Pancreas (tissue), 10 donors: ENCODE measurements at regions not wholly inside any gene's neighbourhood (a gene's known extent, or its start where the extent isn't known, plus 50 kb on each side); places are given as distances from the start of the nearest gene placed in this dataset.
A peak's percentile ranks its signal among the peaks of the same experiment; 100 is the strongest.

Experiments
- ATAC-seq, 4 donors: fragments of 200-7000 bp; cut with Tn5 transposase; one replicate each; pipeline versions ENCODE4 v1.8.0 to v1.9.1; 2020; ENCODE audit warnings: mild to moderate bottlenecking in 4 of 4, moderate library complexity in 4 of 4
- DNase-seq, 6 donors: peaks; one replicate each; pipeline ENCODE4 v3.0.0-alpha.2; 2020
- FAIRE-seq: peaks from 2 replicates; lab custom pipeline; 2012; peaks lifted over from hg19 to GRCh38; lab: Jason Lieb, UNC
- H3K27ac ChIP-seq, 4 donors: fragments of 200-600 bp; sonication (generic); 1 replicate in 3 of 4; 2 replicates in 1 of 4; pipeline versions ENCODE4 v1.5.0 to v1.8.0; 2020
- H3K27me3 ChIP-seq, 4 donors: fragments of 200-600 bp; one replicate each; pipeline ENCODE4 v1.8.0; 2021
- H3K36me3 ChIP-seq, 3 donors: fragments of 200-600 bp; sonication (generic) in 1 of 3; one replicate each; pipeline versions ENCODE4 v1.5.0 to v1.8.0; 2020 to 2021
- H3K4me1 ChIP-seq, 3 donors: fragments of 200-600 bp; one replicate each; pipeline ENCODE4 v1.8.0; 2021
- H3K4me3 ChIP-seq, 4 donors: fragments of 200-600 bp; sonication (generic) in 2 of 4; one replicate each; pipeline versions ENCODE4 v1.5.0 to v1.8.0; 2020 to 2021
- H3K9me3 ChIP-seq, 4 donors: fragments of 200-600 bp; one replicate each; pipeline ENCODE4 v1.8.0; 2021
- WGBS, 2 donors: extraction: QIAGEN DNeasy Blood & Tissue Kit; methylation state at CpG; one replicate each; pipeline ENCODE4 v1.1.7; 2013; 5-methylcytosine and 5-hydroxymethylcytosine counted together
- intact Hi-C, 3 donors: fragments of 100-400 bp; cut with DNase I; formaldehyde crosslinking; loops; one replicate each; pipeline versions ENCODE4 v1.11.1 to v1.14.2; 2022
- TF ChIP-seq, protein P1 (sequence below), 4 donors: fragments of 200-600 bp; sonication (generic) in 3 of 4; IDR thresholded peaks; one replicate each; pipeline versions ENCODE4 v1.5.0 to v1.8.0; 2021; ENCODE audit warnings: antibody characterized with exemption in 4 of 4
- donor health status: healthy with polysubstance abuse.
- donor health status: DM: no; HTN: no; CAD: no; lungs with moderate emphysema.
- donor health status: DM: no; HTN: no; CAD: no.
- donor health status: control.
- donor health status: control.
- donor health status: Bipolar disorder and iron deficiency.
- donor health status: DM: yes; HTN: yes; CAD: no.
- donor health status: DM: no; HTN: no; CAD: no.
- donor health status: DM: no; HTN: no; CAD: no.
- donor health status: DM: yes; HTN: yes; CAD: no.

- Histone ChIP-seq H3K9me3 (no peaks in the 10 kb centered on the region), H3K36me3 (no peaks in the 10 kb centered on the region), H3K4me1 (peaks cover 0 to 7% (median 5%) of the 10 kb centered on the region in 3 donors), H3K27me3 (no peaks in the 10 kb centered on the region), H3K4me3 (no peak overlapping the region), H3K27ac (no peak overlapping the region)
- TF ChIP-seq, protein P1, sequence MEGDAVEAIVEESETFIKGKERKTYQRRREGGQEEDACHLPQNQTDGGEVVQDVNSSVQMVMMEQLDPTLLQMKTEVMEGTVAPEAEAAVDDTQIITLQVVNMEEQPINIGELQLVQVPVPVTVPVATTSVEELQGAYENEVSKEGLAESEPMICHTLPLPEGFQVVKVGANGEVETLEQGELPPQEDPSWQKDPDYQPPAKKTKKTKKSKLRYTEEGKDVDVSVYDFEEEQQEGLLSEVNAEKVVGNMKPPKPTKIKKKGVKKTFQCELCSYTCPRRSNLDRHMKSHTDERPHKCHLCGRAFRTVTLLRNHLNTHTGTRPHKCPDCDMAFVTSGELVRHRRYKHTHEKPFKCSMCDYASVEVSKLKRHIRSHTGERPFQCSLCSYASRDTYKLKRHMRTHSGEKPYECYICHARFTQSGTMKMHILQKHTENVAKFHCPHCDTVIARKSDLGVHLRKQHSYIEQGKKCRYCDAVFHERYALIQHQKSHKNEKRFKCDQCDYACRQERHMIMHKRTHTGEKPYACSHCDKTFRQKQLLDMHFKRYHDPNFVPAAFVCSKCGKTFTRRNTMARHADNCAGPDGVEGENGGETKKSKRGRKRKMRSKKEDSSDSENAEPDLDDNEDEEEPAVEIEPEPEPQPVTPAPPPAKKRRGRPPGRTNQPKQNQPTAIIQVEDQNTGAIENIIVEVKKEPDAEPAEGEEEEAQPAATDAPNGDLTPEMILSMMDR (IDR thresholded peaks at IDR 0.05) = no peak
- ATAC-seq (no peak), FAIRE-seq (no peak), DNase-seq (no peak)
- 57 to 74% methylated on average over 7 of the region's 7 CpGs for WGBS, 2 donors
- intact Hi-C loops = no loop called here
Observed at GRCh38 chr6:82062219-82062618, 185.3 kb downstream of the IBTK start.

DNA sequence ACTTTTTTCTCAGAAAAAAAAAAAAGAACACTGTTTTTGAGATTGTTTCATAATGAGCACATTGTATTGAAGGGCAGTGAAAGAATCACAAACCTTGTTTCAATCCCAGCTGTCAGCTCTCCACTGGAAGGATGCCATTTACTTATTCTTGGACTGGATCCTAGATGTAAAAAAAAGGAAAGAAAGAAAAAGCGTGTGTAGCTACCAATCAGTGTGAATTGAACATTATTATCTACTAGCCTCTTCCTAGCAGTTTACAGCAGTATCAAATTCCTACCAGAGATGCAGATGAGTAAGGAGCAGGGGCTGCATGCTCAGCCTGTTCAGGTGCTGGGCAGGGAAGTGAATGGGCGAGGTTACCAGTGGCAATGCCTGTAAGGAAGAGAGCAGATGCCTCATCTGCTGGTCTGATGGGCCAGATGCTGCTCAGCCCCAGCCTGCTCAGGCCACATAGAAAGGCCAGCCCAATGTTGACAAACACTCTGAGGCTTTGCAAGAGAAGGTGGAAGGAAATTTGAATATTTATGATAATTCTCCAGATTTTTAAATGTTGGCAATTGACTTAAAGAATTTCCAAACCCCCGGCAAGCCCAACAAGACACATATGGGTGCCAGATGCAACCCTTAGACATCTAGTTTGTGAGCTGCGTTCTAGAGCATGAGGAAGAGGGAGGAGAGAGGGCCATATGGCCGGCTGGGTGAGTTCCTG lies 189.5 kb downstream of the IBTK start:
- TF ChIP-seq, protein P1 (IDR thresholded peaks at IDR 0.05) = no peak
- Histone ChIP-seq H3K27me3 (no peaks in the 10 kb centered on the region), H3K4me3 (no peak overlapping the region), H3K27ac (no peak overlapping the region), H3K9me3 (no peaks in the 10 kb centered on the region), H3K4me1 (peaks cover 0 to 7% (median 5%) of the 10 kb centered on the region in 3 donors), H3K36me3 (no peaks in the 10 kb centered on the region)
- ATAC-seq (peak; percentile 56 to 77 (median 69)), DNase-seq (peak in 1 of 6 donors; percentile 31), FAIRE-seq (no peak)
- WGBS, 2 donors = 49 to 51% methylated on average over 5 of the region's 5 CpGs
- intact Hi-C loops = no loop called here

GRCh38 chr6:82056567-82056966 lies 191.0 kb downstream of the IBTK start:
- Histone ChIP-seq H3K4me3 (no peak overlapping the region), H3K36me3 (no peaks in the 10 kb centered on the region), H3K9me3 (no peaks in the 10 kb centered on the region), H3K4me1 (peaks cover 0 to 7% (median 5%) of the 10 kb centered on the region in 3 donors), H3K27ac (no peak overlapping the region), H3K27me3 (no peaks in the 10 kb centered on the region)
- intact Hi-C loops = no loop called here
- TF ChIP-seq, protein P1 (IDR thresholded peaks at IDR 0.05) = no peak
- 76 to 93% methylated on average over 1 of the region's 1 CpG for WGBS, 2 donors
- DNase-seq (no peak), ATAC-seq (no peak), FAIRE-seq (no peak)

GRCh38 chr6:82045965-82046756 lies 201.4 kb downstream of the IBTK start:
- DNase-seq (no peak), ATAC-seq (no peak), FAIRE-seq (no peak)
- Histone ChIP-seq H3K36me3 (no peaks in the 10 kb centered on the region), H3K4me3 (no peak overlapping the region), H3K27me3 (no peaks in the 10 kb centered on the region), H3K9me3 (no peaks in the 10 kb centered on the region), H3K27ac (no peak overlapping the region), H3K4me1 (no peaks in the 10 kb centered on the region)
- WGBS, 2 donors = 68 to 77% methylated on average over 6 of the region's 6 CpGs
- TF ChIP-seq, protein P1 (IDR thresholded peaks at IDR 0.05) = no peak
- intact Hi-C loops = no loop called here
